GM18519 (cell line): ENCODE measurements at regions not wholly inside any gene's neighbourhood (a gene's known extent, or its start where the extent isn't known, plus 50 kb on each side); places are given as distances from the start of the nearest gene placed in this dataset.
"Not testable (repeated sequence)": the region's sequence is repeated elsewhere in the genome, so short reads cannot be mapped to it uniquely, and the experiment has no call there.

Source experiments
- ATAC-seq: cut with Tn5 transposase; IDR thresholded peaks from one replicate; pipeline ENCODE4 v1.9.1; 2021; ENCODE audit warnings: mild to moderate bottlenecking, moderate library complexity; ENCODE audit not compliant: unreplicated experiment, low FRiP score

DNA sequence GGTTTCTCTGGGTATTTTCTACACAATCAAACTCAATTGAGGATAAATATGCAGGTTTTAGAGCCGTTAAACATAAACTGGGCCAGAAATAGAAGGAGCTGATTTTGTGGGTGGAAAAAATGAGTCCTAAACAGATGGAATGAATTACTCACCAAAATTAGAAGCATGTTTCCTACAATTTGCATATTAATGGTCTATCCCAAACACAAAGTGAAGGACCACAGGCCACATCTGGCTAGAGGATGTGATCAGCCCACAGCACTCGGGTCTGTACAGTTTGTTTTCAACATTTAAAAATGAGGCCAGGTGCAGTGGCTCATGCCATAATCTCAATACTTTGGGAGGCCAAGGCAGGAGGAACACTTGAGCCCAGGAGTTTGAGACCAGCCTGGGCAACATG is 296.3 kb downstream of the PREX1 start:
- ATAC-seq: no peak

- ATAC-seq: no peak
Observed at GRCh38 chr20:48530957-48531356, 296.8 kb downstream of the PREX1 start.

DNA sequence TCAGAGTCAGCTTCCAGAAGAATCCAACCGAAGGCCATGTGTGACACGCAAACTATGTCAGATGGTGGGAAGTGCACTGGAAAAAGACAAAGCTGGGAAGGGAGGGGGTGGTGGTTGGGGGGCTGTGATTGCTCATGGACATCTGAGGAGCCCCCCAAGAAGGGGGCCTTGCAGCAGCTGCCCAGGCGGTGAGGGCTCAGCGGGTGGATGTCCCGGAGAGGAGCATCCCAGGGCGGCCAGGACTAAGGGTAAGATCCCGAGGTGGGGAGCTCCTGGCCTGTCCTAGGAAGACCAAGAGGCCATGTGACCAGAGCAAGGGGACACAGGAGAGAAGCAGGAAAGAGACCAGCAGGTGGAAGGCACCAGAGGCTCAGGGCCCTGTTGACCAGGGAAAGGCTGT is 299.5 kb downstream of the PREX1 start:
- no peak for ATAC-seq

DNA sequence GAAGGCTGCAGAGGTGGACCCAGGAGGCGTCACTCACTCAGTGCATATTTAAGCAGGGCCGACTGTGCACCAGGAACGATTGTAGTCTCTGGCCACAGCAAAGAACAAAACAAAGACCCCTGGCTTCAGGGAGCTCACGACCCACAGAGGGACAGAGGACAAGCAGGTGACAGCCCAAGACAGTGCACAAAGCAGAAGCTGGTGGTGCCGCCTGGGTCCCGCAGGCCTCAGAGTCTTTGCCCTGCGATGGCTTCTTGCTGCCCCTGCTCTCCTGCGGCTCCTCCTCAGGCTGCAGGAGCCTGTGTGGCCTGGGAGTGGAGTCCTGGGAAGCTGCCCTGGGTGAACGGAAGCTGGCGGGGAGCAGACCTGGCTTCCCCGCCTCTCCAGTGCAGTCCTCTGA is 300.0 kb downstream of the PREX1 start:
- no peak for ATAC-seq

- ATAC-seq: no peak
Observed at GRCh38 chr20:48526936-48527335, 300.9 kb downstream of the PREX1 start.

- ATAC-seq: no peak
Observed at GRCh38 chr20:48525400-48525799, 302.4 kb downstream of the PREX1 start.

- ATAC-seq: no peak
Observed at GRCh38 chr20:48524582-48524981, 303.2 kb downstream of the PREX1 start.

DNA sequence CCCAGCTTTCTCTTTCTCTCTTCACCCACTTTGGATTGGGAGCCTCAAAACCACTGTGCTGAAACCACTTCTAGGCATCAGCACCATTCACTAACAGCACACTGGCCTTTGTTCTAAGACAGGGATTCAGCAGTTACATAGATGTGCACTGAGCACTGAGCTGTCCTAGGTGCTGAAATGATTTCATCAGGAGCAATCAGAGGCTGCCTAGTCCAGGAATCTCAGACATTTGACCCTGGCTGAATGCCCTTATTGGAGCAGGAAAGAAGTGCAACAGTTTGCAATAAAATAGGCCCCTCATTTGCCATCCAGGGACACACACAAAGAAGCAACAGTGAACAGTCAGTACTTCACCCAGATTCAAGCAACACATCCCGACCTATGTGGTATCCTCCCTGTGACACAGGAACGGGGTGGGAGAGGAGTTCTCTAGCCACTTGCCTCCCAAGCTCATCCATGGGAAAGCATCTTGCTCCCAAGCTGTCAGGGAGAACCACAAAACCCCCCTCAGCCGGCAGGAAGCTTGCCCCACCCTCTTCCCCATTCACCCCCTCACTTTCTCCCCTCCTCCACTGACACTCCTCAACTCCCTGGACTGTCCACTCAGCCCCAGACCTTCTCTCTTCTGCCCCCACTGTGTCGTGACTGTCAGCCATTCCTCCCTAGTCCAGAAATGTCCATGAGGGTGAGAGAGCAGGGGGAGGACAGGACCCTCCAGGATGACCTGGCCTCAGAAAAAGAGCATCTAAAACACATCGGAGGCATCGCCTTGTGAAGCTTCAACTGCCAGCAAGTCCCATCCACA is 304.4 kb downstream of the PREX1 start:
- ATAC-seq: no peak

DNA sequence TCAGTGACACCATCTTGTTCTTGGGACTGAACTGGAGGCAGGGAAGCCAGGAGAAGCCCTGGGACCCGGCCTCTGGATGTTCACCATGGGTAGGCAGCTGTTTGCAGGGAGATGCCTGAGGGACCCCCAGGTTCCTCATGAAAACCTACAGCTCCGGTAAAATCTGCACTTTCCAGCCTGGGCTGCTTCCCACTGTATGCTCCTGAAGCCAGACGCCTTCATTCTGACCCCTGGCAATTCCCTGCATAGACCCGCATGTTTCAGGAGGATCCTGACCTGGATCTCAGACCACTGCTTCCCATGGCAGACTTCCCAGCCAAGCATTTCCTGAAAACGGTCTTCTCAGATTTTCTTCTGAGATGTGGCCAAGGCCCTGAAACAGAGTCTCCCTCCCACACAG is 306.7 kb downstream of the PREX1 start:
- ATAC-seq: no peak

GRCh38 chr20:48516196-48516595 is 311.6 kb downstream of the PREX1 start:
- ATAC-seq: not testable (repeated sequence)

DNA sequence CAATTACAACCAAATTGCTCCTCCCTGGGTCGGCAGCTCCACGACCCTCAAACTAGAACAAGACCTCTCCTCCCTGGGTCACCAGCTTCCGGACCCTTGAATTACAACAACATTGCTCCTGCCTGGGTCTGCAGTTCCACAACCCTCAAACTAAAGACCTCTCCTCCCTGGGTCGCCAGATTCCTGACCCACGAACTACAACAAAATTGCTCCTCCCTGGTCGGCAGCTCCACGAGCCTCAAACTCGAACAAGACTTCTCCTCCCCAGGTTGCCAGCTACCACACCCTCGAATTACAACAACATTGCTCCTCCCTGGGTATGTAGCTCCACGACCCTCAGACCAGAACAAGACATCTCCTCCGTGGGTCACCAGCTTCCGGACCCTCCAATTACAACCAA is 313.2 kb downstream of the PREX1 start:
- not testable (repeated sequence) for ATAC-seq

GRCh38 chr20:48512539-48512938 is 315.3 kb downstream of the PREX1 start:
- not testable (repeated sequence) for ATAC-seq

DNA sequence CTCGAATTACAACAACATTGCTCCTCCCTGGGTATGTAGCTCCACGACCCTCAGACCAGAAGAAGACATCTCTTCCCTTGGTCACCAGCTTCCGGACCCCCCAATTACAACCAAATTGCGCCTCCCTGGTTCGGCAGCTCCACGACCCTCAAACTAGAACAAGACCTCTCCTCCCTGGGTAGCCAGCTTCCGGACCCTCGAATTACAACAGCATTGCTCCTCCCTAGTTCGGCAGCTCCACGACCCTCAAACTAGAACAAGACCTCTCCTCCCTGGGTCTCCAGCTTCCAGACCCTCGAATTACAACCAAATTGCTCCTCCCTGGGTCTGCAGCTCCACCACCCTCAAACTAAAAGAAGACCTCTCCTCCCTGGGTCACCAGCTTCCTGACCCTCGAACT is 322.7 kb downstream of the PREX1 start:
- not testable (repeated sequence) for ATAC-seq

DNA sequence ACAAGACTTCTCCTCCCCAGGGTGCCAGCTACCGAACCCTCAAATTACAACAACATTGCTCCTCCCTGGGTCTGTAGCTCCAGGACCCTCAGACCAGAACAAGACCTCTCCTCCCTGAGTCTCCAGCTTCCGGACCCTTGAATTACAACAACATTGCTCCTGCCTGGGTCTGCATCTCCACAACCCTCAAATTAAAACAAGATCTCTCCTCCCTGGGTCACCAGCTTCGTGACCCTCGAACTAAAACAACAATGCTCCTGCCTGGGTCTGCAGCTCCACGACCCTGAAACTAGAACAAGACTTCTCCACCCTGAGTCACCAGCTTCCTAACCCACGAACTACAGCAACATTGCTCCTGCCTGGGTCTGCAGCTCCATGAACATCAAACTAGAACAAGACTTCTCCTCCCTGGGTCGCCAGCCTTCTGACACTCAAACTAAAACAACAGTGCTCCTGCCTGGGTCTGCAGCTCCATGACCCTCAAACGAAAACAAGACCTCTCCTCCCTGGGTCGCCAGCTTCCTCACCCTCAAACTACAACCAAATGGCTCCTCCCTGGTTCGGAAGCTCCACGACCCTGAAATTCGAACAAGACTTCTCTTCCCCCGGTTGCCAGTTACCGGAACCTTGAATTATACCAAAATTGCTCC is 324.5 kb downstream of the PREX1 start:
- no peak for ATAC-seq

DNA sequence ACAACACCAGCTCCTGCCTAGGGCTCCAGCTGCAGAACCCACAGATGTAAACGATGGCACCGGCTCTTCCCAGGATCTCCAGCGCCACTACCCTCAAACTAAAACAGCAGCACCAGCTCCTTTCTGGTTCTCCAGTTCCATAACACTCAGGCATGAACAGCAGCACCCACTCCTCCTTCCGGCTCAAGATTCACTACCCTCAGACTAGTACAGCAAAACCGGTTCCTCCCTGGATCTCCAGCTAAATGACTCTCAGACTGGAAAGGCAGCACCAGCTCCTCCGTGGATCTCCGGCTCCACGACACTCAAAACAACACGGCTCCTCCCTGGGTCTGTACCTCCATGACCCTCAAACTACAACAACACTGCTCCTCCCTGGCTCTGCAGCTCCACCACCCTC is 325.0 kb downstream of the PREX1 start:
- ATAC-seq: no peak

- ATAC-seq: no peak
Observed at GRCh38 chr20:48502016-48502415, 325.8 kb downstream of the PREX1 start.

- ATAC-seq: not testable (repeated sequence)
Observed at GRCh38 chr20:48500900-48501299, 326.9 kb downstream of the PREX1 start.

GRCh38 chr20:48498939-48499338 is 328.9 kb downstream of the PREX1 start:
- ATAC-seq: not testable (repeated sequence)

DNA sequence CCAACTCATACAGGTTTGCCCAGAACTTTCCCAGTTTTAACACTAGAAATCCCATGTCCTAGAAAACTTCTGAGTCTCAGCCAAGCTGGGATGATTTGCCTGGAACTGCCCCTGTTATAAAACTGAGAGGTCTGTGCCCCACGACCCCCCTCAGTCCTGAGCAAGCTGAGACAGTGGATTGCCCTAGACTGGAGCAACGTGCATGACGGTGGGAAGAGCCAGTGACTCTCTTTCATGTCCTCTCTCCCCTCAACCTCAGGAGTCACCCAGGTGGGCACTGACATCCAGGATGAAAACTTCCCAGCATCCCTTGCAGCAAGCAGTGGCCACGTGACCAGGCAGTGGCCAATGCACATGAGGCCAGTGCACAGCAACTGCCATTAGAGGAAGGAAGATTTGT is 329.7 kb downstream of the PREX1 start:
- ATAC-seq: not testable (repeated sequence)

GRCh38 chr20:48493966-48494365 is 333.8 kb downstream of the PREX1 start:
- no peak for ATAC-seq

DNA sequence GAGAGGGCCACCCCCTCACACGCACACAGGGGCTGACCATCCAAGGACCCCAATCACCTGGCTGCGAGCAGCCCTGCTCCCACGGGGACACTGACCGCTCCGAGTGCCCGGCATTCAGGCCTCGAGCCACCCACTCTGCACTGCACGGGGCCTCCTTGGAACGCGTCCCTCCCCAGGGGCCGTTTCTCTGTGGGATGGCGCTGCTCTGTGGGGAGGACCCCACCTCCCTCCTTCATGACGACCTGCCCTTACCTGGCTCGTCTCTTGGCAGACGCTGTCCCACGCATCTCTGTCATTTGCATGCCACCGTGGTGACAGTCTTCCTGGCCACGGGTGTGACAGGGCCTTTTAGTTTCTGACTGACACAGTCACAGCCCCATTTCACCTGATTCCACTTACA is 334.5 kb downstream of the PREX1 start:
- ATAC-seq: not testable (repeated sequence)

- ATAC-seq: no peak
Observed at GRCh38 chr20:48492715-48493070, 335.1 kb downstream of the PREX1 start.
